ENCODE measurements at regions not wholly inside any gene's neighbourhood (a gene's known extent, or its start where the extent isn't known, plus 50 kb on each side); places are given as distances from the start of the nearest gene placed in this dataset.

- Histone ChIP-seq H3K79me2 (ENCODE audit: control insufficient read depth, insufficient read depth, low read length) (no peaks in the 10 kb centered on the region), H4K20me1 (ENCODE audit: control insufficient read depth, insufficient read depth, low read length, poor library complexity, severe bottlenecking) (no peaks in the 10 kb centered on the region), H3K27ac (ENCODE audit: low read length in 2 of 2) (no peak overlapping the region), H2AFZ (ENCODE audit: insufficient read depth, low read depth, low read length, poor library complexity, severe bottlenecking) (no peak overlapping the region), H3K4me3 (ENCODE audit: control extremely low read depth in 1 of 5, extremely low read depth in 1 of 5, insufficient read depth in 1 of 5, low read depth in 2 of 5, low read length in 4 of 5) (no peak overlapping the region), H3K4me1 (ENCODE audit: control insufficient read depth in 2 of 2, insufficient read depth in 2 of 2, low read length in 2 of 2) (no peaks in the 10 kb centered on the region), H3K27me3 (replicated peaks in 1 of 4; ENCODE audit: control extremely low read depth in 1 of 4, control insufficient read depth in 3 of 4, insufficient read depth in 4 of 4, low read length in 3 of 4) (no peaks in the 10 kb centered on the region), H3K4me2 (replicated peaks; ENCODE audit: low read depth, low read length, poor library complexity, severe bottlenecking) (no peak overlapping the region), H3K36me3 (replicated peaks in 1 of 2; ENCODE audit: control extremely low read depth in 1 of 2, control insufficient read depth in 1 of 2, extremely low read depth in 1 of 2, insufficient read depth in 2 of 2, low read length in 1 of 2) (no peaks in the 10 kb centered on the region), H3K9ac (ENCODE audit: low read length) (no peak overlapping the region), H3K9me3 (ENCODE audit: control extremely low read depth in 1 of 3, control insufficient read depth in 2 of 3, insufficient read depth in 1 of 3, low read length in 2 of 3) (peaks cover 0 to 5% (median 0%) of the 10 kb centered on the region in 3 donors)
- Mint-ChIP-seq H3K27ac (no peak overlapping the region), H3K9me3 (ENCODE audit: insufficient read depth) (no peaks in the 10 kb centered on the region), H3K4me3 (no peak overlapping the region), H3K27me3 (no peaks in the 10 kb centered on the region), H3K4me1 (no peaks in the 10 kb centered on the region)
- TF ChIP-seq EZH2 (IDR thresholded peaks at IDR 0.05; ENCODE audit: borderline replicate concordance, insufficient read depth, low read depth, low read length, poor library complexity, severe bottlenecking) (no peak), CTCF (IDR thresholded peaks at IDR 0.05) (no peak)
- POLR2A ChIA-PET: no interaction called here
- CTCF ChIA-PET: no interaction called here
- WGBS (ENCODE audit: insufficient coverage): 94% methylated on average over 17 of the region's 33 CpGs
- no peak for ATAC-seq (ENCODE audit: low read depth)
- DNase-seq: no peak
- intact Hi-C loops (cut with micrococcal nuclease): no loop called here
Measured at GRCh38 chr7:29649028-29649716, 85.5 kb downstream of the PRR15 start.

GRCh38 chr7:29649876-29650275 is 86.2 kb downstream of the PRR15 start:
- TF ChIP-seq EZH2 (IDR thresholded peaks at IDR 0.05; ENCODE audit: borderline replicate concordance, insufficient read depth, low read depth, low read length, poor library complexity, severe bottlenecking) (no peak), CTCF (IDR thresholded peaks at IDR 0.05) (no peak)
- CTCF ChIA-PET: no interaction called here
- Histone ChIP-seq H3K4me2 (replicated peaks; ENCODE audit: low read depth, low read length, poor library complexity, severe bottlenecking) (no peak overlapping the region), H3K4me1 (ENCODE audit: control insufficient read depth in 2 of 2, insufficient read depth in 2 of 2, low read length in 2 of 2) (no peaks in the 10 kb centered on the region), H3K4me3 (ENCODE audit: control extremely low read depth in 1 of 5, extremely low read depth in 1 of 5, insufficient read depth in 1 of 5, low read depth in 2 of 5, low read length in 4 of 5) (no peak overlapping the region), H3K27ac (ENCODE audit: low read length in 2 of 2) (no peak overlapping the region), H3K9me3 (ENCODE audit: control extremely low read depth in 1 of 3, control insufficient read depth in 2 of 3, insufficient read depth in 1 of 3, low read length in 2 of 3) (peaks cover 0 to 5% (median 0%) of the 10 kb centered on the region in 3 donors), H2AFZ (ENCODE audit: insufficient read depth, low read depth, low read length, poor library complexity, severe bottlenecking) (no peak overlapping the region), H3K79me2 (ENCODE audit: control insufficient read depth, insufficient read depth, low read length) (no peaks in the 10 kb centered on the region), H4K20me1 (ENCODE audit: control insufficient read depth, insufficient read depth, low read length, poor library complexity, severe bottlenecking) (no peaks in the 10 kb centered on the region), H3K27me3 (replicated peaks in 1 of 4; ENCODE audit: control extremely low read depth in 1 of 4, control insufficient read depth in 3 of 4, insufficient read depth in 4 of 4, low read length in 3 of 4) (no peaks in the 10 kb centered on the region), H3K9ac (ENCODE audit: low read length) (no peak overlapping the region), H3K36me3 (replicated peaks in 1 of 2; ENCODE audit: control extremely low read depth in 1 of 2, control insufficient read depth in 1 of 2, extremely low read depth in 1 of 2, insufficient read depth in 2 of 2, low read length in 1 of 2) (no peaks in the 10 kb centered on the region)
- Mint-ChIP-seq H3K27ac (no peak overlapping the region), H3K4me3 (no peak overlapping the region), H3K27me3 (no peaks in the 10 kb centered on the region), H3K9me3 (ENCODE audit: insufficient read depth) (no peaks in the 10 kb centered on the region), H3K4me1 (no peaks in the 10 kb centered on the region)
- ATAC-seq (ENCODE audit: low read depth) (no peak), DNase-seq (no peak)
- 98% methylated on average over 13 of the region's 21 CpGs for WGBS (ENCODE audit: insufficient coverage)
- POLR2A ChIA-PET: no interaction called here
- intact Hi-C loops (cut with micrococcal nuclease): no loop called here
